Osteocyte (in vitro differentiated cells): ENCODE measurements at regions not wholly inside any gene's neighbourhood (a gene's known extent, or its start where the extent isn't known, plus 50 kb on each side); places are given as distances from the start of the nearest gene placed in this dataset.
A peak's percentile ranks its signal among the peaks of the same experiment; 100 is the strongest.

Source experiments
- DNase-seq: peaks from one replicate; pipeline ENCODE4 v3.0.0; 2021; ENCODE audit warnings: mixed read lengths; ENCODE audit not compliant: unreplicated experiment; ENCODE audit errors: extremely low spot score
- H3K27ac Mint-ChIP-seq: one replicate; pipeline ENCODE4 v1.8.0; 2021; ENCODE audit warnings: mild to moderate bottlenecking, mixed read lengths; ENCODE audit not compliant: unreplicated experiment
- H3K27me3 Mint-ChIP-seq: one replicate; pipeline ENCODE4 v1.8.0; 2021; ENCODE audit warnings: mixed read lengths; ENCODE audit not compliant: unreplicated experiment
- H3K36me3 Mint-ChIP-seq: one replicate; pipeline ENCODE4 v1.8.0; 2021; ENCODE audit warnings: mixed read lengths; ENCODE audit not compliant: unreplicated experiment
- H3K4me1 Mint-ChIP-seq: one replicate; pipeline ENCODE4 v1.8.0; 2021; ENCODE audit warnings: mixed read lengths; ENCODE audit not compliant: unreplicated experiment
- H3K4me3 Mint-ChIP-seq: one replicate; pipeline ENCODE4 v1.8.0; 2021; ENCODE audit warnings: mild to moderate bottlenecking, moderate library complexity, mixed read lengths; ENCODE audit not compliant: unreplicated experiment
- H3K9me3 Mint-ChIP-seq: one replicate; pipeline ENCODE4 v1.8.0; 2021; ENCODE audit warnings: mixed read lengths; ENCODE audit not compliant: unreplicated experiment
- TF ChIP-seq, protein P1 (sequence below): fragments of 200-600 bp; sonication (generic); IDR thresholded peaks from 2 replicates; pipeline ENCODE4 v1.5.0; 2021; ENCODE audit warnings: antibody characterized with exemption, mild to moderate bottlenecking, moderate library complexity

DNA sequence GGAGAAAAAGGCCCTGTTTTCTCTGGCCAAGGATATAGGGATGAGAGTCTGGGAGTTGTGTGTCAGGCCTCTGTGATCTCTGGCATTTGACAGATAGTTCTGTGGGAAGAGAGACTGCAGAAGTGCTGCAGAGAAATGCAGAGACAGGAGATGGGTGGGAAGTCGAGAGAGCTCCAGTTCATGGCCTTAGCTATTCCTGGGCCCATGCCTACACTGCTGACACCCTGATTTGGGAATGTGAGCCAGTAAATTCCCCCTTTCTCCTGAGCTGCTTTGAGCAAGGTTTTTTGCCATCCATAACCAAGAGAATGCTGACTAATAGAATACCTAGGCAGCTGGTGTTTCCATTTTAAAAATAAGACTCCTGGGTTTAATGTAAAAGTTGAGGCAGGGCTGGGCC lies 59.3 kb downstream of the EBLN2 start:
- Mint-ChIP-seq H3K9me3 (no peaks in the 10 kb centered on the region), H3K4me1 (no peaks in the 10 kb centered on the region), H3K27ac (no peak overlapping the region), H3K27me3 (peaks cover 23% of the 10 kb centered on the region), H3K36me3 (no peaks in the 10 kb centered on the region), H3K4me3 (no peak overlapping the region)
- DNase-seq: no peak
- TF ChIP-seq, protein P1, sequence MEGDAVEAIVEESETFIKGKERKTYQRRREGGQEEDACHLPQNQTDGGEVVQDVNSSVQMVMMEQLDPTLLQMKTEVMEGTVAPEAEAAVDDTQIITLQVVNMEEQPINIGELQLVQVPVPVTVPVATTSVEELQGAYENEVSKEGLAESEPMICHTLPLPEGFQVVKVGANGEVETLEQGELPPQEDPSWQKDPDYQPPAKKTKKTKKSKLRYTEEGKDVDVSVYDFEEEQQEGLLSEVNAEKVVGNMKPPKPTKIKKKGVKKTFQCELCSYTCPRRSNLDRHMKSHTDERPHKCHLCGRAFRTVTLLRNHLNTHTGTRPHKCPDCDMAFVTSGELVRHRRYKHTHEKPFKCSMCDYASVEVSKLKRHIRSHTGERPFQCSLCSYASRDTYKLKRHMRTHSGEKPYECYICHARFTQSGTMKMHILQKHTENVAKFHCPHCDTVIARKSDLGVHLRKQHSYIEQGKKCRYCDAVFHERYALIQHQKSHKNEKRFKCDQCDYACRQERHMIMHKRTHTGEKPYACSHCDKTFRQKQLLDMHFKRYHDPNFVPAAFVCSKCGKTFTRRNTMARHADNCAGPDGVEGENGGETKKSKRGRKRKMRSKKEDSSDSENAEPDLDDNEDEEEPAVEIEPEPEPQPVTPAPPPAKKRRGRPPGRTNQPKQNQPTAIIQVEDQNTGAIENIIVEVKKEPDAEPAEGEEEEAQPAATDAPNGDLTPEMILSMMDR: no peak

DNA sequence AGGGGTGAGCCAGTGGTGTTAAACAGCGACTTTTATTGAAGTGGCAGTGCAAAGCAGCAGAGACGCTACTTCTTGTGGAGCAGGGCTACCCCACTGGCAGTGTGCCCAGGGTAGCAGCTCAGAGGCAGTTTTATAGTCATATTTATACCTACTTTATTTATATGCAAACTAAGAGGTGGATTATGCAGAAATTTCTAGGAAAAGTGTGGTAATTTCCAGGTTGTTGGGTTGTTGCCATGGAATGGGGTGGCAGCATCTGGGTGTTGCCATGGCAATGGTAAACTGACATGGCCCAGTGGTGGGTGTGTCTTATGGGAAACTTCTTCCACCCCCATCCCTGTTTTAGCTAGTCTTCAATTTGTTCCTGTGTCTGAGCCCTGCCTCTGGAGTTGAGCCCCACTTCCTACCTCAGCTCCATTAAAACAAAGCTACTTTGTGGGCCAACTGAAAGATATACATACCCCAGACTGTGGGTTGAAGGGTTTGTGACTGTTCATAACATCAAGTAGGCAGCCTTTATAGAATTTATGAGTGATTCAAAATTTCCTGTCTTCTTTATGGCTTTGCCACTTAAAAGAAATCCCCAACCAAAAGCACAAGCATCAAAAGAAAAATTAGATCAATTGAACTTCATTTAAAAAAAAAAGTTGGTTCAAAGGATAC lies 60.3 kb downstream of the EBLN2 start:
- Mint-ChIP-seq H3K9me3 (no peaks in the 10 kb centered on the region), H3K27me3 (peaks cover 28% of the 10 kb centered on the region), H3K36me3 (no peaks in the 10 kb centered on the region)

DNA sequence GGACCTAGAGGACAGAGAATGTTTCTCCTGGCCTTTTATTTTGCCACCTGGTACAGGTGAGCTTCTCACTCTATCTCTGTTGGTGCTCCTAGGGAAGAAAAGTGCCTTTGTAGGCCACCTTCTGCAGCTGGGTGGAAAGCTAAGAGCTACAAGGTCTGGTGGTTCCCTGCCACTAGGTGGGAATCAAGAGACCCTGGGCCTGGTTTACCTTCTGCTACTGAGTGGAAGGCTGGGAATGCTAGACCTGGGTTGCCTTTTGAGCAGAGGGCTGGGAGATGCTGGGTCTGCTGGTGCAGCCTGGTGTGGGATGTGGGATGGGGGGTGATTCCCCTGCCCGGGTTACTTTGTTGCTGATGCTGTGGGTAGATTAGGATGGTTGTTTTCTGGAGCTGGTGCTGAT lies 72.6 kb downstream of the EBLN2 start:
- TF ChIP-seq, protein P1: no peak
- no peak overlapping the region for H3K4me3 Mint-ChIP-seq
- peaks cover 6% of the 10 kb centered on the region for H3K9me3 Mint-ChIP-seq
- peaks cover 4% of the 10 kb centered on the region for H3K36me3 Mint-ChIP-seq
- no peak overlapping the region for H3K27ac Mint-ChIP-seq
- no peaks in the 10 kb centered on the region for H3K4me1 Mint-ChIP-seq
- peaks cover 61% of the 10 kb centered on the region for H3K27me3 Mint-ChIP-seq
- peak; percentile 60 for DNase-seq

More for the DNA sequence above, 60.3 kb downstream of the EBLN2 start:
- no peak overlapping the region for H3K27ac Mint-ChIP-seq
- H3K4me1 Mint-ChIP-seq: no peaks in the 10 kb centered on the region
- TF ChIP-seq, protein P1: no peak
- no peak for DNase-seq
- H3K4me3 Mint-ChIP-seq: no peak overlapping the region

DNA sequence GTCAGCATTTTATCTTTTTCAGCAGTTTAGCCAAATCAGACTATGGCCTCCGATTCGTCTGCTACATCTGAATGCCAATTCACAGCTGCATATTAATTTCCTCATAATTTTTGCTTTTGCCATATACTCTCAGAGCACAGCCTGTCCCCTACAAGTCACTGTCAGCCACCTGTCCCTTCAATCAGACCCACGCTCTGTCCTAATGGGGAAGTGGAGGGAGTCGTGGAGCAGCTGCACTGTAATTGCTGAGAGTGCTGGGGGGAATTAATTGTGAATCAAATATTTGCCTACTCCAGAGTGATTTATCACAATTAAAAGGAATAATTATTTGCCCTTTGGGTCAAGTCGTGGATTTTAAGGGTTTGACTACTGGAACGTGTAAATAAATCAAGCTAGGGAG lies 75.5 kb downstream of the EBLN2 start:
- peaks cover 58% of the 10 kb centered on the region for H3K27me3 Mint-ChIP-seq
- no peak overlapping the region for H3K4me3 Mint-ChIP-seq
- H3K9me3 Mint-ChIP-seq: peaks cover 6% of the 10 kb centered on the region
- no peak overlapping the region for H3K27ac Mint-ChIP-seq
- peak; percentile 11 for DNase-seq
- H3K36me3 Mint-ChIP-seq: peaks cover 4% of the 10 kb centered on the region
- TF ChIP-seq, protein P1: no peak
- H3K4me1 Mint-ChIP-seq: no peaks in the 10 kb centered on the region

DNA sequence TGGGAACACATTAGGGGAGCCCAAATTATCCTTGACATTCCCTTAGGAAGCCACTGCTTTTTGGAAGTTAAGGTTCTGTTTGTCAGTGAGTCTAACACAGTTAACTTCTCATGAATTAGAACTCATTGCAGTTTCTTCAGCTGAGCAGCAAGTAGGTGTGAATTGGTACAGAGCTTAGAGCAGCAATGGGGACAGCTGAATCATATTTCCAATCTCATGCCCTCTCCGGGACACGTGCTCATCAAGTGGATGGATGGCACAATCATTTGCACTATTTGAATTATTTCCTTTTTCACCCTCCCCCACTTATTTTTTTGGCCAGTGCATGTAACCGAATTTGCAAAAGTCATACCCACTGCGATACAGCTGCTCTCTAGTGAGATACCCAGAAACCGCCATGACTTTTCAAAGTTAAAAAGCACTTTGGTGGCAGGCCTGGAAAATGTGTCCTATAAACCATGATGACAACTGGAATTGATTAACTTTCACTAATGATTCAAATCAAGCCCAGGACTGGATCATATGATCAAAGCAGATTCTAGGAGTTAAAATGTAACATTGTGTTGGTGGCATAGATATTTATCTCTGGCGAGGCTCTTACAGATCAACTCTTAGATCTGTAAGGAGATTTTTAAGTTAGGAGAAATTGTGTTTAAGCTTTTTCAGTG lies 76.4 kb downstream of the EBLN2 start:
- H3K36me3 Mint-ChIP-seq: peaks cover 4% of the 10 kb centered on the region
- TF ChIP-seq, protein P1: no peak
- H3K27me3 Mint-ChIP-seq: peaks cover 55% of the 10 kb centered on the region
- no peak for DNase-seq
- H3K4me3 Mint-ChIP-seq: no peak overlapping the region
- no peak overlapping the region for H3K27ac Mint-ChIP-seq
- H3K4me1 Mint-ChIP-seq: peaks cover under 1% of the 10 kb centered on the region
- H3K9me3 Mint-ChIP-seq: peaks cover 5% of the 10 kb centered on the region
